HG03066 (cell line): ENCODE measurements at regions not wholly inside any gene's neighbourhood (a gene's known extent, or its start where the extent isn't known, plus 50 kb on each side); places are given as distances from the start of the nearest gene placed in this dataset.

Experiments
- ATAC-seq: cut with Tn5 transposase; IDR thresholded peaks from one replicate; pipeline ENCODE4 v1.9.1; 2021; ENCODE audit warnings: low read depth; ENCODE audit not compliant: unreplicated experiment

GRCh38 chr22:49499433-49500075 lies 328.1 kb downstream of the BRD1 start:
- ATAC-seq: no peak

DNA sequence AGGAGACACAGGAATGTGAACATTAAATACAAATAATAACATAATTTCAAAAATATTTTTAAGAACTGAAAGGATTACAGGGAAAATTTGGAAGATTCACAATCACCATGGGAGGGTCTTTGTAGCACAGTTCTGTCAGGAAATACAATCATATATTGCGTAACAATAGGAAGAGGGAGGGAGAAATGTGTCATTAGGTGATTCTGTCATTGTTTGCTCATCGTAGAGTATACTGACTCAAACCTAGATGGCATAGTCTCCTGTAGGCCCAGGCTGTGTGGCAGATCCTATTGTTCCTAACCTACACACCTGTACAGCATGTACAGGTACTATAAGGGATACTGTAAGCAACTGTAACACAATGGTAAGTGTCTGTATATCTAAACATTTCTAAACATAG lies 330.4 kb downstream of the BRD1 start:
- no peak for ATAC-seq

- ATAC-seq: no peak
Measured at GRCh38 chr22:49494555-49494954, 333.1 kb downstream of the BRD1 start.

DNA sequence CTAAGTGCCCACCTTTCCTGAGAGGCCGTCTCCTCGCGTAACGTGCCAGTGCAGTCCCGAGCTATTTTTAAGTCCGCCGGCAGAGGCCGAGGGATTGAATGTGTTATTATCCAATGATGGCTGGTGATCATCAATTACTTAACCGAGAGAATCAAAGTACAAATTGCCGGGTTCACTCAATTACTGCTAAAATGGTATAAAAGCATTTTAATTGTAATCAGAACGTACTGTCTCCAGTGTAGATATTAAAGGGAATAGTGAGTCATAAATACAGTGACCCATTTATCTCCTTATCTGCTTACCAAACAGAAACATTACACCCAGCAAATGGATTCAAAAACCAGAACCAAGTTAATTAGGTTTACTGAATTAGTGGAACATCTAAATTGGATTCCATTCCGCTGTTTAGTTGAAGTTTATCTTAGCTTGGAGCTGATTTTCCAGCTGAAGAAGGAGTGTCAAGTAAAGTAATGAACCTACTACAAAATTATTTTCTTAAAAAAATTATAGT lies 334.9 kb downstream of the BRD1 start:
- no peak for ATAC-seq

- ATAC-seq: no peak
Measured at GRCh38 chr22:49492308-49492707, 335.4 kb downstream of the BRD1 start.

DNA sequence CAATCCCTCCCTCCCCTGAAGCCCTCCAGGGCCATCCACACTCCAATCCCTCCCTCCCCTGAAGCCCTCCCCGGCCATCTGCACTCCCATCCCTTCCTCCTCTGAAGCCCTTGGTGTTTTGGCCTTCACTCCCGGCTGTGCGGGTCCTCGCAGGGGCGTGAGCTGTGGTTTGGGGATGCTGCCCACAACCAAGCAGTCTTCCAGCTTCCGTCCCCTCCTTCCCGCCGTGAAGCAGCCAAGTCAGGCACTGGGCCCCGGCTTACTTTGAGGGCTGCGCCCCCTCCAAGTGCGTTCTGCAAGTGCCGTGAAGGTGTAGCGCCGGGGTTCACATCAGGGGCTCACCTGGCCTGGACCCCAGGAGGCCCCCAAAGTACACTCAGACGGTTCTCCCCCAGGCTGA lies 335.9 kb downstream of the BRD1 start:
- ATAC-seq: no peak

DNA sequence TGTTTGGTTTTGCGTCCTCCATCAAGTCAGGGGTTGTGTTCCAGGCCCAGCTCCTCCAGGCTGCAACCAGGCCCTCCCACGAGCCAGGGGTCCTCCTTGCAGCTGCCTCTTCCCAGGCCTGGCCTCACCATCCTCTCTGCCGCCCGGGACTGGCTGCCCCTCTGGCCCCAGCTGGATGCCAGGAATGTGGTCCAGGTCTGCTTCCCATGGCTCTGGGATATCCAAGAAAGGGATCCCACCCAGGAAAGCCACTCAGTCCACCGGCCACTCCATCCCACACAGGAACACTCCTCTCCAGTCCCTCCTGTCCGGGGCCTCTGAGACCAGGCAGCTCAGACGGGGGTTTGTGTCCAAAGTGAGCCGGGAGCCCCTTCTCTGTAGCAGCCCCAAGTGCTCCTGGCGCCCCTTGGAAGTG lies 336.4 kb downstream of the BRD1 start:
- no peak for ATAC-seq

DNA sequence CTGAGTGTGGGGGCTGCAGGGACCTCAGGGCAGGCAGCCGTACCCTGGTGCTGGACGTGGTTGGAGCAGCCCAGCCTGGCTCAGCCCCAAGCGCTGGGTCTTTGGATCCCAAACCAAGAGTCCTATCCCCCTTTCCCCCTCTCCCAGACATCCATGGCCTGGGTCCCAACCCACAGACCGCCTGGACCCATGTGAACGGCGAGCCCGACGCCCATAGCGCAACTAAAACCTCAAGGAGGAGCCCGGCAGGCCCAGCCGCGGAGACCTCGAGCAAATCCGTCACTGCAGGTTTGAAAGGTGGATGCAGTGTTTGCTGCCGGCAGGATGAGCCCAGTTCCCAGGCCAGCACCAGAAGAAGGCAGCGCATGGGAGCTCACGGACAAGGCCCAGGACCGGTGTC lies 337.0 kb downstream of the BRD1 start:
- ATAC-seq: no peak

DNA sequence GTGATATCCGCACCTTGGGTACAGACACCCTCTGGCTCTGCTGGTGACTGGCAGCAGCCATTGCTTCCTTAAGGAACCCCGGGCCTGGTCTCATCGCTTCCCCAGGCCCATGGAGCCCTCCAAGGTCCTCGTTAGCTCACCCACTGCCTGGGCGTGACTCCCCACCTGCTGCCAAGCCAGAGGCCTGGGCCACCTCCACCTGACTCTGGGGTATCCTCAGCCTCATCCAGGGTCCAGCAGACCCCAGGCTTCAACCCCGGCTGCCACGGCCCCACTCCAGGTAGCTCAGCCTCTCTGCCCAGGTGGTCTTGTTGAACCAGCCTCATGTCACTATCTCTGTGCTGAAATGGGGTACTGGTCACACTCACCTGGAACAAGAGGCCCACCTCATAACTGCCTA lies 337.9 kb downstream of the BRD1 start:
- ATAC-seq: no peak

GRCh38 chr22:49488943-49489342 lies 338.7 kb downstream of the BRD1 start:
- ATAC-seq: no peak

DNA sequence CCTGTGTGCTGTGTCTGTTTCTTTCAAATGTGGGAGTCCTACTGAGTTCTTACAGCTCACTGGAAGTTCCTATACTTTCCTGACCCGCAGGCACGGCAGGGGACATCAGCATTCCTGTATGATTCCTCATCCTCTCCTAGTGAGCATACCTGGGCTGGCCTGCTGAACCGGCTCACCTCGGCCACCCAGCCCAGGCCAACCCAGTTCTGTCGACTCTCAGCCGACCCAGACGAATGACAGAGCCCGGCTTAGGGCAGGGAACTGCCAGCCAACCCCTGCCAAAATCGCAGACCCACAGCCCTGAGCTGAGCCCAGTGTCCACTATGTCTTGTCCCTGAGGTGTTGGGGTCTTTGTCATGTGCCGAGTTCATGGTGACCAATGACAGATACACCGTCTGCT lies 339.7 kb downstream of the BRD1 start:
- no peak for ATAC-seq

- no peak for ATAC-seq
Measured at GRCh38 chr22:49486225-49486624, 341.4 kb downstream of the BRD1 start.

DNA sequence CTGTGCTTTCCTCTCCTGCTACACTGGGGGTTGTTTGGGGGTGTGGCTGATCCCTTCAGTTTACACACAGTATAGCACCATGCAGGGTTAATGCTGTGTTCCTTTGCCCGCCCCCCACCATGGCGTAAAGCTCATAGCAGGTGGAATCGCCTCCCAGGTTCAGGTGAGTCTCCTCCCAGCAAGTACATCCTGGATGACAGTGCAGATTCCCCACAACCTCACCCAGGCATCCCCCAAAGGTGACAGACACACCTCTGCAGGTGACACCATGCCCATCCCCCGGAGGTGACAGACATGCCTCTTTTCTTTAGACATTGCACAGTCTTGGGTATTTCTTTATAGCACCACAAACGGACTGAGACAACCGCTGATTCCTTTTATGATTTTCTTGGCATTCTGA lies 343.7 kb downstream of the BRD1 start:
- no peak for ATAC-seq

GRCh38 chr22:49483281-49483870 lies 344.3 kb downstream of the BRD1 start:
- no peak for ATAC-seq

- no peak for ATAC-seq
Measured at GRCh38 chr22:49482811-49483210, 344.9 kb downstream of the BRD1 start.

- no peak for ATAC-seq
Measured at GRCh38 chr22:49481659-49482399, 345.8 kb downstream of the BRD1 start.

- ATAC-seq: no peak
Measured at GRCh38 chr22:49480896-49481658, 346.6 kb downstream of the BRD1 start.

GRCh38 chr22:49480331-49480730 lies 347.3 kb downstream of the BRD1 start:
- ATAC-seq: no peak

DNA sequence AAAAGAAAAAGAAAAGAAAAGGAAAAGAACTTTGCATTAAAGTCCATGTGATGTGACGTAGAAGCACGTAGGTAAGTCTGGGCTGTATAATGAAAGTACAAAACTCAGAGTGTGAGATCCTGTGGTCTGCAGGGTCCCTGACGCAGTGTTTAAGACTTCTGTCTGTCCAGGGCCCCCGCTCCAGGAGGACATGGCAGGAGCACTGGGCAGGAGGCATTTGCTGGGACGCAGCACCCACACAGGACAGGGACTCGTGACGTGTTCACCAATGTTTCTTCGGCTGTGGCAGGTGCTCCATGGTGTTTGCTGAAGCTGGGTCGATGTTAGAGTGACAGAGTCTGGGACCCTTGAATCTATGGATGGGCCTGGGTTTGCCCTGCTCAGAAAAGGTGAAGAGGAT lies 348.1 kb downstream of the BRD1 start:
- no peak for ATAC-seq

DNA sequence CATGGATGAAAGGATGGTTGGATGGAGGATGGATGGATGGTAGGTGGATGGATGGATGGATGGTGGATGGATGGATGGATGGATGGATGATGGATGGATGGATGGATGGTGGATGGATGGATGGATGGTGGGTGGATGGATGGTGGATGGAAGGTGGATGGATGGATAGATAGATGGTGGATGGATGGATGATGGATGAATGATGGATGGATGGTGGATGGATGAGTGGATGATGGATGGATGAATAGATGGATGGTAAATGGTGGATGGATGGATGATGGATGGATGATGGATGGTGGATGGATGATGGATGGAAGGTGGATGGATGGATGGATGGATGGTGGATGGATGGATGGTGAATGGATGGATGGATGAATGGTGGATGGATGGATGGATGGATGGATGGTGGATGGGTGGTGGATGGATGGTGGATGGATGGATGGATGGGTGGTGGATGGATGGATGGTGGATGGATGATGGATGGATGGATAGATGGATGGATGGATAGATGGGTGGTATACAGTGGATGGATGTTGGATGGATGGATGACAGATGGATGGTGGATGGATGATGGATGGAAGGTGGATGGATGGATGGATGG lies 350.8 kb downstream of the BRD1 start:
- ATAC-seq: no peak

GRCh38 chr22:49476176-49476575 lies 351.5 kb downstream of the BRD1 start:
- no peak for ATAC-seq
